HCT116 (cell line): ENCODE measurements at regions not wholly inside any gene's neighbourhood (a gene's known extent, or its start where the extent isn't known, plus 50 kb on each side); places are given as distances from the start of the nearest gene placed in this dataset.

ENCODE experiments used
- ATAC-seq: fragments of 200-7000 bp; cut with Tn5 transposase; 2 replicates; pipeline ENCODE4 v1.9.1; 2020; ENCODE audit warnings: mild to moderate bottlenecking, moderate library complexity
- BruUV-seq: library from RNA; stranded (reverse); fragments of 400-500 nt; replicated peaks from 2 replicates; lab custom pipeline; 2021; lab: Mats Ljungman, UMichigan
- CTCF ChIA-PET: fragments of 300-600 bp; sonication (Branson Sonifier 250); formaldehyde crosslinking; loops from one replicate; lab custom pipeline; 2021; ENCODE audit warnings: antibody characterized with exemption; lab: Charles Lee
- POLR2A ChIA-PET: fragments of 300-600, 350-600 bp; sonication (Branson Sonifier 250); formaldehyde crosslinking; loops from one replicate; lab custom pipeline; 2021; ENCODE audit warnings: antibody characterized with exemption; lab: Charles Lee
- RAD21 ChIA-PET, 2 experiments: fragments of 300-600 bp; sonication (Branson Sonifier 250); formaldehyde crosslinking; loops; one replicate each; lab custom pipeline; 2023; ENCODE audit warnings: low total read pairs in 2 of 2; ENCODE audit not compliant: uncharacterized antibody in 2 of 2, unreplicated experiment in 2 of 2, low non-redundant PET in 1 of 2; lab: Charles Lee
- DNase-seq: peaks from one replicate; pipeline ENCODE4 v3.0.0-alpha.2; 2010; ENCODE audit warnings: low read depth, low spot score
- H2AFZ ChIP-seq: fragments of 200-600 bp; shearing (Covaris generic), sonication (generic); 2 replicates; pipeline ENCODE4 v1.6.1; 2017; ENCODE audit warnings: low read depth, mixed run types, mixed read lengths, antibody characterized with exemption, low read length; ENCODE audit not compliant: poor library complexity, severe bottlenecking
- H3K27ac ChIP-seq: 2 replicates; pipeline ENCODE4 v1.5.1; 2012; ENCODE audit warnings: low read depth, low read length
- H3K27me3 ChIP-seq: fragments of 200-600 bp; sonication (generic); 2 replicates; pipeline ENCODE4 v1.6.1; 2016; ENCODE audit warnings: mixed run types, low read length, mixed read lengths; ENCODE audit not compliant: insufficient read depth
- H3K36me3 ChIP-seq, 2 experiments: fragments of 200-500 bp in 1 of 2; fragments of 200-600 bp in 1 of 2; sonication (Bioruptor generic) in 1 of 2; sonication (generic) in 1 of 2; 2 replicates each; pipeline versions ENCODE4 v1.5.1 to v1.6.1; 2014 to 2016; ENCODE audit warnings: low read length in 2 of 2, inconsistent platforms in 1 of 2, mixed read lengths in 1 of 2, mixed run types in 1 of 2; ENCODE audit not compliant: insufficient read depth in 2 of 2, control insufficient read depth in 1 of 2
- H3K4me1 ChIP-seq, 2 experiments: fragments of 200-600 bp in 1 of 2; sonication (generic) in 1 of 2; 2 replicates each; pipeline versions ENCODE4 v1.5.1 to v1.6.1; 2012 to 2017; ENCODE audit warnings: low read length in 2 of 2, inconsistent platforms in 1 of 2, mild to moderate bottlenecking in 1 of 2, mixed read lengths in 1 of 2, mixed run types in 1 of 2, moderate library complexity in 1 of 2; ENCODE audit not compliant: insufficient read depth in 2 of 2, control insufficient read depth in 1 of 2
- H3K4me2 ChIP-seq: fragments of 200-600 bp; sonication (generic); 2 replicates; pipeline ENCODE4 v1.6.1; 2017; ENCODE audit warnings: mixed run types, low read length, mixed read lengths
- H3K4me3 ChIP-seq, 2 experiments: fragments of 200-600 bp in 1 of 2; sonication (generic) in 1 of 2; replicated peaks in 1 of 2; 2 replicates each; pipeline ENCODE4 v1.5.1; 2011 to 2016; ENCODE audit warnings: low read length in 2 of 2, control low read depth in 1 of 2, low read depth in 1 of 2, mild to moderate bottlenecking in 1 of 2, mixed read lengths in 1 of 2, mixed run types in 1 of 2
- H3K79me2 ChIP-seq: fragments of 200-600 bp; sonication (generic); 2 replicates; pipeline ENCODE4 v1.6.1; 2017; ENCODE audit warnings: mild to moderate bottlenecking, mixed run types, low read length, moderate library complexity, mixed read lengths; ENCODE audit not compliant: insufficient read depth
- H3K9ac ChIP-seq: fragments of 200-600 bp; sonication (generic); 2 replicates; pipeline ENCODE4 v1.6.1; 2016; ENCODE audit warnings: low read length, mixed read lengths
- H3K9me2 ChIP-seq: fragments of 200-600 bp; sonication (generic), shearing (Covaris generic); 2 replicates; pipeline ENCODE4 v1.6.1; 2017; ENCODE audit warnings: mixed run types, mild to moderate bottlenecking, moderate library complexity; ENCODE audit not compliant: insufficient read depth
- H3K9me3 ChIP-seq, 2 experiments: fragments of 200-500 bp in 1 of 2; fragments of 200-600 bp in 1 of 2; sonication (Bioruptor generic) in 1 of 2; sonication (generic) in 1 of 2; 2 replicates each; pipeline ENCODE4 v1.6.1; 2014 to 2017; ENCODE audit warnings: low read length in 2 of 2, mixed read lengths in 2 of 2, inconsistent platforms in 1 of 2, low read depth in 1 of 2, mild to moderate bottlenecking in 1 of 2, mixed run types in 1 of 2, moderate library complexity in 1 of 2; ENCODE audit not compliant: control insufficient read depth in 1 of 2, insufficient read depth in 1 of 2
- H4K20me1 ChIP-seq: fragments of 200-600 bp; sonication (generic), shearing (Covaris generic); 2 replicates; pipeline ENCODE4 v1.6.1; 2017; ENCODE audit warnings: mixed run types, mild to moderate bottlenecking, moderate library complexity; ENCODE audit not compliant: insufficient read depth
- EZH2 ChIP-seq: fragments of 200-600 bp; sonication (generic); IDR thresholded peaks from 2 replicates; pipeline ENCODE4 v1.6.1; 2017; ENCODE audit warnings: antibody characterized with exemption, mixed run types
- SRF ChIP-seq: IDR thresholded peaks from 2 replicates; pipeline ENCODE4 v1.6.1; 2012; ENCODE audit warnings: low read depth
- intact Hi-C: fragments of 100-400 bp; cut with micrococcal nuclease; formaldehyde crosslinking; loops from 2 replicates; pipeline ENCODE4 v1.10.0; 2022
- TF ChIP-seq, protein P1 (sequence below): IDR thresholded peaks from 2 replicates; pipeline ENCODE4 v1.6.1; 2012; ENCODE audit warnings: low read depth
- TF ChIP-seq, protein P2 (sequence below): IDR thresholded peaks from 2 replicates; pipeline ENCODE4 v1.6.1; 2011; ENCODE audit warnings: mild to moderate bottlenecking, low read length, moderate library complexity; ENCODE audit not compliant: insufficient replicate concordance; ENCODE audit errors: extremely low read depth

- intact Hi-C loops = no loop called here
- H3K36me3 ChIP-seq = no peaks in the 10 kb centered on the region
Observed at GRCh38 chr5:58019614-58020013, 440.3 kb downstream of the PLK2 start.

DNA sequence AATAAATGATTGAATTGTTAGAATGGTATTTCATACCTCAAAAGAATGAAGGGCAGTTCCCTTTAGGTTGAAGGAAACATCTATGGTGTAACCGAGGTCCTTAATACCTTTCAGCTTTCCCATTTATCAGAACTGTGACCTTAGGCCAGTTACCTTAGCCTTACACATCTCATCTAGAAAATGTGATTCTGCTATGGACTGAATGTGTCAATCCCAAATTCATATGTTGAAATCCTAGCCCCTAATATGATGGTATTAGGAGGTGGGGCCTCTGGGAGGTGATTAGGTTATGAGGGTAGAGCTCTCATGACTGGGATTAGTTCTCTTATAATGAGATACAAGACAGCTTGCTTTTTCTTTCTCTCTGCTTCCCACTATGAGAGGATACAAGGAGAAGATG lies 441.9 kb downstream of the PLK2 start:
- H3K4me3 ChIP-seq = no peak overlapping the region
- H3K4me1 ChIP-seq = no peaks in the 10 kb centered on the region
- no peaks in the 10 kb centered on the region for H3K9me2 ChIP-seq
- H2AFZ ChIP-seq = no peak overlapping the region
- H4K20me1 ChIP-seq = no peaks in the 10 kb centered on the region
- no peaks in the 10 kb centered on the region for H3K79me2 ChIP-seq
- RAD21 ChIA-PET = no interaction called here
- intact Hi-C loops = no loop called here
- DNase-seq (no peak), ATAC-seq (no peak)
- TF ChIP-seq EZH2 = no peak
- TF ChIP-seq, protein P1, sequence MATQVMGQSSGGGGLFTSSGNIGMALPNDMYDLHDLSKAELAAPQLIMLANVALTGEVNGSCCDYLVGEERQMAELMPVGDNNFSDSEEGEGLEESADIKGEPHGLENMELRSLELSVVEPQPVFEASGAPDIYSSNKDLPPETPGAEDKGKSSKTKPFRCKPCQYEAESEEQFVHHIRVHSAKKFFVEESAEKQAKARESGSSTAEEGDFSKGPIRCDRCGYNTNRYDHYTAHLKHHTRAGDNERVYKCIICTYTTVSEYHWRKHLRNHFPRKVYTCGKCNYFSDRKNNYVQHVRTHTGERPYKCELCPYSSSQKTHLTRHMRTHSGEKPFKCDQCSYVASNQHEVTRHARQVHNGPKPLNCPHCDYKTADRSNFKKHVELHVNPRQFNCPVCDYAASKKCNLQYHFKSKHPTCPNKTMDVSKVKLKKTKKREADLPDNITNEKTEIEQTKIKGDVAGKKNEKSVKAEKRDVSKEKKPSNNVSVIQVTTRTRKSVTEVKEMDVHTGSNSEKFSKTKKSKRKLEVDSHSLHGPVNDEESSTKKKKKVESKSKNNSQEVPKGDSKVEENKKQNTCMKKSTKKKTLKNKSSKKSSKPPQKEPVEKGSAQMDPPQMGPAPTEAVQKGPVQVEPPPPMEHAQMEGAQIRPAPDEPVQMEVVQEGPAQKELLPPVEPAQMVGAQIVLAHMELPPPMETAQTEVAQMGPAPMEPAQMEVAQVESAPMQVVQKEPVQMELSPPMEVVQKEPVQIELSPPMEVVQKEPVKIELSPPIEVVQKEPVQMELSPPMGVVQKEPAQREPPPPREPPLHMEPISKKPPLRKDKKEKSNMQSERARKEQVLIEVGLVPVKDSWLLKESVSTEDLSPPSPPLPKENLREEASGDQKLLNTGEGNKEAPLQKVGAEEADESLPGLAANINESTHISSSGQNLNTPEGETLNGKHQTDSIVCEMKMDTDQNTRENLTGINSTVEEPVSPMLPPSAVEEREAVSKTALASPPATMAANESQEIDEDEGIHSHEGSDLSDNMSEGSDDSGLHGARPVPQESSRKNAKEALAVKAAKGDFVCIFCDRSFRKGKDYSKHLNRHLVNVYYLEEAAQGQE = no peak
- TF ChIP-seq, protein P2, sequence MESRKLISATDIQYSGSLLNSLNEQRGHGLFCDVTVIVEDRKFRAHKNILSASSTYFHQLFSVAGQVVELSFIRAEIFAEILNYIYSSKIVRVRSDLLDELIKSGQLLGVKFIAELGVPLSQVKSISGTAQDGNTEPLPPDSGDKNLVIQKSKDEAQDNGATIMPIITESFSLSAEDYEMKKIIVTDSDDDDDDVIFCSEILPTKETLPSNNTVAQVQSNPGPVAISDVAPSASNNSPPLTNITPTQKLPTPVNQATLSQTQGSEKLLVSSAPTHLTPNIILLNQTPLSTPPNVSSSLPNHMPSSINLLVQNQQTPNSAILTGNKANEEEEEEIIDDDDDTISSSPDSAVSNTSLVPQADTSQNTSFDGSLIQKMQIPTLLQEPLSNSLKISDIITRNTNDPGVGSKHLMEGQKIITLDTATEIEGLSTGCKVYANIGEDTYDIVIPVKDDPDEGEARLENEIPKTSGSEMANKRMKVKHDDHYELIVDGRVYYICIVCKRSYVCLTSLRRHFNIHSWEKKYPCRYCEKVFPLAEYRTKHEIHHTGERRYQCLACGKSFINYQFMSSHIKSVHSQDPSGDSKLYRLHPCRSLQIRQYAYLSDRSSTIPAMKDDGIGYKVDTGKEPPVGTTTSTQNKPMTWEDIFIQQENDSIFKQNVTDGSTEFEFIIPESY = no peak
- no peaks in the 10 kb centered on the region for H3K36me3 ChIP-seq
- CTCF ChIA-PET = no interaction called here
- POLR2A ChIA-PET = no interaction called here
- no peaks in the 10 kb centered on the region for H3K9me3 ChIP-seq
- no peak overlapping the region for H3K4me2 ChIP-seq
- H3K27me3 ChIP-seq = no peaks in the 10 kb centered on the region
- no TSS peak for BruUV-seq
- H3K9ac ChIP-seq = no peak overlapping the region
- H3K27ac ChIP-seq = no peak overlapping the region

More at GRCh38 chr5:58019614-58020013, 440.3 kb downstream of the PLK2 start:
- Histone ChIP-seq H3K4me3 (no peak overlapping the region), H4K20me1 (no peaks in the 10 kb centered on the region), H3K27me3 (no peaks in the 10 kb centered on the region), H3K9me3 (no peaks in the 10 kb centered on the region), H3K79me2 (no peaks in the 10 kb centered on the region), H3K27ac (no peak overlapping the region), H3K4me2 (no peak overlapping the region), H3K9ac (no peak overlapping the region), H2AFZ (no peak overlapping the region), H3K4me1 (no peaks in the 10 kb centered on the region), H3K9me2 (no peaks in the 10 kb centered on the region)
- ChIA-PET CTCF (no interaction called here), POLR2A (no interaction called here), RAD21 (no interaction called here)
- TF ChIP-seq, protein P2 = no peak
- no peak for TF ChIP-seq SRF
- no TSS peak for BruUV-seq
- DNase-seq = no peak
- ATAC-seq = no peak
